Smooth muscle cell (in vitro differentiated cells): ENCODE measurements at regions not wholly inside any gene's neighbourhood (a gene's known extent, or its start where the extent isn't known, plus 50 kb on each side); places are given as distances from the start of the nearest gene placed in this dataset.

ENCODE experiments used
- DNase-seq: peaks from one replicate; lab custom pipeline; 2025; ENCODE audit not compliant: unreplicated experiment; lab: John Stamatoyannopoulos, UW
- H2AFZ ChIP-seq: fragments of 200-600 bp; sonication (generic); 2 replicates; pipeline ENCODE4 v1.6.0; 2016; ENCODE audit warnings: antibody characterized with exemption, low read depth, mild to moderate bottlenecking
- H3F3A ChIP-seq: fragments of 200-600 bp; sonication (generic); 2 replicates; pipeline ENCODE4 v1.6.0; 2017; ENCODE audit warnings: antibody characterized with exemption, low read depth
- H3K27ac ChIP-seq: fragments of 200-600 bp; sonication (generic); 2 replicates; pipeline ENCODE4 v1.5.1; 2016; ENCODE audit warnings: low read depth, mild to moderate bottlenecking
- H3K27me3 ChIP-seq: fragments of 200-600 bp; sonication (generic); 2 replicates; pipeline ENCODE4 v1.6.1; 2016; ENCODE audit warnings: low read depth, mild to moderate bottlenecking
- H3K36me3 ChIP-seq: fragments of 200-600 bp; sonication (generic); 2 replicates; pipeline ENCODE4 v1.5.1; 2016; ENCODE audit warnings: low read depth
- H3K4me1 ChIP-seq: fragments of 200-600 bp; sonication (generic); 2 replicates; pipeline ENCODE4 v1.5.1; 2016; ENCODE audit warnings: low read depth
- H3K4me2 ChIP-seq: fragments of 200-600 bp; sonication (generic); 2 replicates; pipeline ENCODE4 v1.6.0; 2016; ENCODE audit warnings: mild to moderate bottlenecking
- H3K4me3 ChIP-seq: fragments of 200-600 bp; sonication (generic); 2 replicates; pipeline ENCODE4 v1.5.1; 2016; ENCODE audit warnings: mild to moderate bottlenecking
- H3K79me2 ChIP-seq: fragments of 200-600 bp; sonication (generic); 2 replicates; pipeline ENCODE4 v1.6.0; 2016; ENCODE audit warnings: low read depth, mild to moderate bottlenecking
- H3K9ac ChIP-seq: fragments of 200-600 bp; sonication (generic); 2 replicates; pipeline ENCODE4 v1.6.0; 2016; ENCODE audit warnings: low read depth
- H3K9me3 ChIP-seq: fragments of 200-600 bp; sonication (generic); replicated peaks from 2 replicates; pipeline ENCODE4 v1.5.1; 2016; ENCODE audit warnings: low read depth
- H4K20me1 ChIP-seq: fragments of 200-600 bp; sonication (generic); 2 replicates; pipeline ENCODE4 v1.6.0; 2016; ENCODE audit warnings: low read depth
- WGBS: methylation state at CpG from one replicate; pipeline ENCODE4 v1.1.7; 2016; ENCODE audit warnings: low lambda C conversion rate; 5-methylcytosine and 5-hydroxymethylcytosine counted together
- TF ChIP-seq, protein P1 (sequence below): fragments of 200-600 bp; sonication (generic); IDR thresholded peaks from 2 replicates; pipeline ENCODE4 v1.5.1; 2017; ENCODE audit warnings: borderline replicate concordance, mild to moderate bottlenecking, antibody characterized with exemption; ENCODE audit not compliant: insufficient read depth, poor library complexity, severe bottlenecking

GRCh38 chr9:99288830-99289229 lies 66.7 kb downstream of the SEC61B start:
- Histone ChIP-seq H3K36me3 (no peaks in the 10 kb centered on the region), H3K9me3 (no peaks in the 10 kb centered on the region), H3K4me1 (no peaks in the 10 kb centered on the region), H3K4me2 (no peak overlapping the region), H3K27me3 (no peaks in the 10 kb centered on the region), H2AFZ (no peak overlapping the region), H3K79me2 (no peaks in the 10 kb centered on the region), H3K9ac (no peak overlapping the region), H3K4me3 (no peak overlapping the region), H4K20me1 (no peaks in the 10 kb centered on the region), H3K27ac (no peak overlapping the region), H3F3A (no peaks in the 10 kb centered on the region)
- no peak for DNase-seq
- 66% methylated on average over 6 of the region's 6 CpGs for WGBS
- TF ChIP-seq, protein P1, sequence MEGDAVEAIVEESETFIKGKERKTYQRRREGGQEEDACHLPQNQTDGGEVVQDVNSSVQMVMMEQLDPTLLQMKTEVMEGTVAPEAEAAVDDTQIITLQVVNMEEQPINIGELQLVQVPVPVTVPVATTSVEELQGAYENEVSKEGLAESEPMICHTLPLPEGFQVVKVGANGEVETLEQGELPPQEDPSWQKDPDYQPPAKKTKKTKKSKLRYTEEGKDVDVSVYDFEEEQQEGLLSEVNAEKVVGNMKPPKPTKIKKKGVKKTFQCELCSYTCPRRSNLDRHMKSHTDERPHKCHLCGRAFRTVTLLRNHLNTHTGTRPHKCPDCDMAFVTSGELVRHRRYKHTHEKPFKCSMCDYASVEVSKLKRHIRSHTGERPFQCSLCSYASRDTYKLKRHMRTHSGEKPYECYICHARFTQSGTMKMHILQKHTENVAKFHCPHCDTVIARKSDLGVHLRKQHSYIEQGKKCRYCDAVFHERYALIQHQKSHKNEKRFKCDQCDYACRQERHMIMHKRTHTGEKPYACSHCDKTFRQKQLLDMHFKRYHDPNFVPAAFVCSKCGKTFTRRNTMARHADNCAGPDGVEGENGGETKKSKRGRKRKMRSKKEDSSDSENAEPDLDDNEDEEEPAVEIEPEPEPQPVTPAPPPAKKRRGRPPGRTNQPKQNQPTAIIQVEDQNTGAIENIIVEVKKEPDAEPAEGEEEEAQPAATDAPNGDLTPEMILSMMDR, result no peak

DNA sequence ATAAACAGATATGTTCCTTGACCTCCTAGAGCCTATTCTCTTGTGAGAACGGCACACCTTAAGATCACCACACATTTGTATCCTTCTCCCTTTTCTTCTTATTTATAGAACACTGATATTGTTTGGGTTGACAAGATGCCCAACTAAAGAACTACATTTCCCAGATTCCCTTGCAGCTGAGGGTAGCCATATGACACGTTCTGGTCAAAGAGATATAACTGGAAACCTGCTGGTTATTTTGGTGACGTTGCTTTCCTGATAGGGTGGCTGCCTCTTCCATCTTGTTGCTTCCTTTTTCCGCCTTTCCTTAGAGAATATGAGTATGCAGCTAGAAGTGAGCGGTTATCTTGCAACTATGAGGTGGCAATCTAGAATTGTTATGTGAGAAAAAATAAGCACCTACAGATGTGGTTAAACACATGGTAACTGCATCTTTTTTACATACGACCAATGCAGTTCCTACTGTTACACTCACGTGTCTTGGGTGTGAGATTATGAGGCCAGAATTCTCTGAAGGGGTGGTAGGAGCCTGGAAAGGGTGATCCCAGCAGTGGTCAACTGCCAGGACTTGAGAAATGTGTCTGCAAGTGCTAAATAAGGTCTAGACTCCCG lies 72.9 kb downstream of the SEC61B start:
- Histone ChIP-seq H3K4me1 (no peaks in the 10 kb centered on the region), H2AFZ (no peak overlapping the region), H3K36me3 (no peaks in the 10 kb centered on the region), H3K9ac (no peak overlapping the region), H4K20me1 (no peaks in the 10 kb centered on the region), H3K27ac (no peak overlapping the region), H3K4me2 (no peak overlapping the region), H3K27me3 (no peaks in the 10 kb centered on the region), H3K9me3 (no peaks in the 10 kb centered on the region), H3K4me3 (no peak overlapping the region), H3F3A (no peaks in the 10 kb centered on the region), H3K79me2 (no peaks in the 10 kb centered on the region)
- DNase-seq, result no peak
- WGBS, result 66% methylated on average over 8 of the region's 8 CpGs
- TF ChIP-seq, protein P1, result no peak

DNA sequence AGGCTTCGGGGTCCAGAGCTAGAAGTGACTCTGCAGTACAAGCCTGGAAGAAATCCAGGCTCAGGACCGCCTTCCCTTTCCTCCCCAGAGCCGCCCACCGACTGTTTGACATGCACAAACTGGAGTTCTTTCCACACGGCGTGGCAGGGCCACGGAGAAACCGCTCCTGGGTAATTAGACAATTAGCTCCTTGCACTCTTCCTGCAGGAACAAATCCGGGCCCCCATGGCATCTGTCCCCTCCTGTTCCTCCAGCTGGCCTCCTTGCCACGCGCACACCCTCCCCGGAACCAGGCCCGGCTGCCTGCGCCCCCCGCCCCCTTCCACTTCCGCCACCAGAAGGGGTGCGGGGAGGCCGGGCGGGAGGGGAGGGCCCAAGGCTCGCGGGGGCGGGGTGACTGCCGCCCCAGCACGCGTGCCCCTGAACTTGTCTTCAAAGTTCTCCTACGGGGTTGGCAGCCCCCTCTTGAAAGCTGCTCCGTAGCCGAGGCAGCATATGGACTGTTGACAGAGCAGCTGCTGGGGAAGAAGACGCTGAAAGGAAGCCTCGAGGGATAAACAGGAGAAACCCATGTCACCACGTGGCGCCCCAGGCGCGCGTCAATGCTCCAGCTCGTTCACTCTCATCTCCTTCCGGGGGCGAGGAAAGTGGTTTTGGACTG lies 74.3 kb downstream of the SEC61B start:
- H3K4me2 ChIP-seq, result no peak overlapping the region
- H3K4me1 ChIP-seq, result no peaks in the 10 kb centered on the region
- no peak for DNase-seq
- H3K9ac ChIP-seq, result no peak overlapping the region
- no peaks in the 10 kb centered on the region for H3F3A ChIP-seq
- TF ChIP-seq, protein P1, result no peak
- no peak overlapping the region for H3K4me3 ChIP-seq
- no peaks in the 10 kb centered on the region for H3K36me3 ChIP-seq
- WGBS, result 86% methylated on average over 30 of the region's 38 CpGs
- no peaks in the 10 kb centered on the region for H3K9me3 ChIP-seq
- no peaks in the 10 kb centered on the region for H3K79me2 ChIP-seq
- no peaks in the 10 kb centered on the region for H4K20me1 ChIP-seq
- H3K27me3 ChIP-seq, result no peaks in the 10 kb centered on the region
- no peak overlapping the region for H2AFZ ChIP-seq
- H3K27ac ChIP-seq, result no peak overlapping the region

DNA sequence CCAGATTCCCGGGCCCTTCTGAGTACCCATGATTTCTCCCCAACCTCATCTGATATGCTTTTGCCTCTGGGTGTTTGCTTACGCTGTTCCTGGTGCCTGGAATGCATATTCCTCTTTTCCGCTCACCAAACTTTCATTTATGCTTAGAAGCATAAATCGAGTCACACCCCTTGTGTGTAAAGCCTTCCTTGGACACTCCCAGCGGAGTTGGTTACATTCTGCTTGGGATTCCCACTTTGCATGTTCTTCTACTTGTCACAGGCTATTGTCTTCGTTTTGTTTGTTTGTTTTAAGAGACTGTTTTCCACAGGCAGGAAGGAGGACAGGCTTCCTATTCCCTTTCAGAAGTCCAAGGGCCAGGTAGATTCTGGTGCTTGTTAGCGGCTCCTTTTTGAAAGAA lies 76.5 kb downstream of the SEC61B start:
- no peaks in the 10 kb centered on the region for H3K27me3 ChIP-seq

More for the DNA sequence above, 76.5 kb downstream of the SEC61B start:
- H3K36me3 ChIP-seq, result no peaks in the 10 kb centered on the region
- H3F3A ChIP-seq, result no peaks in the 10 kb centered on the region
- no peaks in the 10 kb centered on the region for H3K79me2 ChIP-seq
- no peaks in the 10 kb centered on the region for H4K20me1 ChIP-seq
- no peak overlapping the region for H3K27ac ChIP-seq
- TF ChIP-seq, protein P1, result no peak
- DNase-seq, result no peak
- no peak overlapping the region for H3K4me2 ChIP-seq
- 74% methylated on average over 7 of the region's 7 CpGs for WGBS
- H2AFZ ChIP-seq, result no peak overlapping the region
- no peak overlapping the region for H3K9ac ChIP-seq
- no peaks in the 10 kb centered on the region for H3K4me1 ChIP-seq
- no peak overlapping the region for H3K4me3 ChIP-seq
- no peaks in the 10 kb centered on the region for H3K9me3 ChIP-seq
